Adipocyte (in vitro differentiated cells): ENCODE measurements at regions not wholly inside any gene's neighbourhood (a gene's known extent, or its start where the extent isn't known, plus 50 kb on each side); places are given as distances from the start of the nearest gene placed in this dataset.

ENCODE experiments used
- DNase-seq: peaks from one replicate; pipeline ENCODE4 v3.0.0-alpha.2; 2015; ENCODE audit warnings: low read depth
- H3K27me3 ChIP-seq: replicated peaks from 2 replicates; pipeline ENCODE4 v1.7.0; 2013; ENCODE audit warnings: mild to moderate bottlenecking, low read length, moderate library complexity; ENCODE audit not compliant: control insufficient read depth, insufficient read depth
- H3K36me3 ChIP-seq: 2 replicates; pipeline ENCODE4 v1.7.0; 2013; ENCODE audit warnings: low read length, mild to moderate bottlenecking, moderate library complexity; ENCODE audit not compliant: control insufficient read depth, insufficient read depth, severe bottlenecking
- H3K4me1 ChIP-seq: 2 replicates; pipeline ENCODE4 v1.7.0; 2013; ENCODE audit warnings: mild to moderate bottlenecking, low read length, moderate library complexity; ENCODE audit not compliant: control insufficient read depth, insufficient read depth
- H3K4me3 ChIP-seq: 2 replicates; pipeline ENCODE4 v1.7.0; 2013; ENCODE audit warnings: mild to moderate bottlenecking, low read length, moderate library complexity
- H3K9ac ChIP-seq: 2 replicates; pipeline ENCODE4 v1.7.0; 2013; ENCODE audit warnings: mild to moderate bottlenecking, low read length, moderate library complexity
- H3K9me3 ChIP-seq: 2 replicates; pipeline ENCODE4 v1.7.0; 2013; ENCODE audit warnings: mild to moderate bottlenecking, low read length, moderate library complexity; ENCODE audit not compliant: control insufficient read depth

GRCh38 chr1:58133562-58133961 lies 413.0 kb downstream of the OMA1 start:
- no peak overlapping the region for H3K4me3 ChIP-seq
- DNase-seq: no peak
- H3K9ac ChIP-seq: no peak overlapping the region
- H3K9me3 ChIP-seq: peaks cover 7% of the 10 kb centered on the region
- H3K27me3 ChIP-seq: no peaks in the 10 kb centered on the region
- no peaks in the 10 kb centered on the region for H3K4me1 ChIP-seq
- no peaks in the 10 kb centered on the region for H3K36me3 ChIP-seq

- no peaks in the 10 kb centered on the region for H3K36me3 ChIP-seq
- no peak overlapping the region for H3K9ac ChIP-seq
- H3K27me3 ChIP-seq: no peaks in the 10 kb centered on the region
- H3K4me1 ChIP-seq: no peaks in the 10 kb centered on the region
- DNase-seq: no peak
- no peaks in the 10 kb centered on the region for H3K9me3 ChIP-seq
- H3K4me3 ChIP-seq: no peak overlapping the region
These were observed 423.5 kb downstream of the OMA1 start for GRCh38 chr1:58123051-58123450.

GRCh38 chr1:58119971-58120370 lies 426.6 kb downstream of the OMA1 start:
- Histone ChIP-seq H3K27me3 (no peaks in the 10 kb centered on the region), H3K4me3 (no peak overlapping the region), H3K4me1 (no peaks in the 10 kb centered on the region), H3K9ac (no peak overlapping the region), H3K9me3 (no peaks in the 10 kb centered on the region), H3K36me3 (no peaks in the 10 kb centered on the region)
- no peak for DNase-seq

- Histone ChIP-seq H3K4me3 (no peak overlapping the region), H3K9me3 (no peaks in the 10 kb centered on the region), H3K4me1 (no peaks in the 10 kb centered on the region), H3K27me3 (no peaks in the 10 kb centered on the region), H3K9ac (no peak overlapping the region), H3K36me3 (no peaks in the 10 kb centered on the region)
- no peak for DNase-seq
These were observed 430.2 kb downstream of the OMA1 start for GRCh38 chr1:58116284-58116683.

GRCh38 chr1:58109646-58110200 lies 436.8 kb downstream of the OMA1 start:
- no peak overlapping the region for H3K9ac ChIP-seq
- H3K4me3 ChIP-seq: no peak overlapping the region
- H3K9me3 ChIP-seq: no peaks in the 10 kb centered on the region
- H3K36me3 ChIP-seq: no peaks in the 10 kb centered on the region
- H3K27me3 ChIP-seq: no peaks in the 10 kb centered on the region
- H3K4me1 ChIP-seq: no peaks in the 10 kb centered on the region
- DNase-seq: no peak

GRCh38 chr1:58108783-58109182 lies 437.7 kb downstream of the OMA1 start:
- Histone ChIP-seq H3K9ac (no peak overlapping the region), H3K4me1 (no peaks in the 10 kb centered on the region), H3K27me3 (no peaks in the 10 kb centered on the region), H3K36me3 (no peaks in the 10 kb centered on the region), H3K9me3 (no peaks in the 10 kb centered on the region), H3K4me3 (no peak overlapping the region)
- DNase-seq: no peak

- H3K4me3 ChIP-seq: no peak overlapping the region
- DNase-seq: no peak
- no peak overlapping the region for H3K9ac ChIP-seq
These were observed 438.6 kb downstream of the OMA1 start for GRCh38 chr1:58107943-58108342.

GRCh38 chr1:58104960-58105359 lies 441.6 kb downstream of the OMA1 start:
- Histone ChIP-seq H3K4me1 (no peaks in the 10 kb centered on the region), H3K9me3 (no peaks in the 10 kb centered on the region), H3K9ac (no peak overlapping the region), H3K27me3 (no peaks in the 10 kb centered on the region), H3K4me3 (no peak overlapping the region), H3K36me3 (no peaks in the 10 kb centered on the region)
- DNase-seq: no peak

More at GRCh38 chr1:58107943-58108342, 438.6 kb downstream of the OMA1 start:
- H3K4me1 ChIP-seq: no peaks in the 10 kb centered on the region
- no peaks in the 10 kb centered on the region for H3K9me3 ChIP-seq
- no peaks in the 10 kb centered on the region for H3K36me3 ChIP-seq
- H3K27me3 ChIP-seq: no peaks in the 10 kb centered on the region

GRCh38 chr1:58096714-58097113 lies 449.8 kb downstream of the OMA1 start:
- no peaks in the 10 kb centered on the region for H3K27me3 ChIP-seq
- no peaks in the 10 kb centered on the region for H3K4me1 ChIP-seq
- H3K4me3 ChIP-seq: no peak overlapping the region
- no peaks in the 10 kb centered on the region for H3K36me3 ChIP-seq
- H3K9ac ChIP-seq: no peak overlapping the region
- H3K9me3 ChIP-seq: no peaks in the 10 kb centered on the region
- no peak for DNase-seq

GRCh38 chr1:58095183-58095582 lies 451.3 kb downstream of the OMA1 start:
- Histone ChIP-seq H3K9ac (no peak overlapping the region), H3K27me3 (no peaks in the 10 kb centered on the region), H3K36me3 (no peaks in the 10 kb centered on the region), H3K9me3 (no peaks in the 10 kb centered on the region), H3K4me3 (no peak overlapping the region), H3K4me1 (no peaks in the 10 kb centered on the region)
- no peak for DNase-seq

- no peaks in the 10 kb centered on the region for H3K4me1 ChIP-seq
- no peak overlapping the region for H3K4me3 ChIP-seq
- no peaks in the 10 kb centered on the region for H3K9me3 ChIP-seq
- H3K36me3 ChIP-seq: no peaks in the 10 kb centered on the region
- DNase-seq: no peak
- no peak overlapping the region for H3K9ac ChIP-seq
- no peaks in the 10 kb centered on the region for H3K27me3 ChIP-seq
These were observed 452.3 kb downstream of the OMA1 start for GRCh38 chr1:58094221-58094620.

GRCh38 chr1:58090640-58091039 lies 455.9 kb downstream of the OMA1 start:
- Histone ChIP-seq H3K4me1 (no peaks in the 10 kb centered on the region), H3K4me3 (no peak overlapping the region), H3K36me3 (no peaks in the 10 kb centered on the region), H3K9ac (no peak overlapping the region), H3K9me3 (no peaks in the 10 kb centered on the region), H3K27me3 (peaks cover 3% of the 10 kb centered on the region)
- DNase-seq: no peak
